Tibial nerve (tissue), 4 donors: ENCODE measurements at regions not wholly inside any gene's neighbourhood (a gene's known extent, or its start where the extent isn't known, plus 50 kb on each side); places are given as distances from the start of the nearest gene placed in this dataset.

Source experiments
- CTCF ChIP-seq, 5 experiments: fragments of 200-600 bp in 3 of 5; fragments of 450-650 bp in 2 of 5; sonication (generic) in 3 of 5; IDR thresholded peaks; one replicate each; pipeline ENCODE4 v1.5.1; 2016 to 2019; ENCODE audit warnings: antibody characterized with exemption in 5 of 5, mild to moderate bottlenecking in 3 of 5, moderate library complexity in 2 of 5
- EP300 ChIP-seq, 2 donors: sonication (generic); formaldehyde crosslinking; IDR thresholded peaks; one replicate each; pipeline ENCODE4 v1.6.1; 2017; ENCODE audit warnings: antibody characterized with exemption in 2 of 2, mild to moderate bottlenecking in 1 of 2
- POLR2A ChIP-seq, 2 donors: fragments of 450-650 bp; IDR thresholded peaks; one replicate each; pipeline ENCODE4 v1.6.1; 2017; ENCODE audit warnings: antibody characterized with exemption in 2 of 2, mild to moderate bottlenecking in 2 of 2, moderate library complexity in 2 of 2

- TF ChIP-seq POLR2A (IDR thresholded peaks at IDR 0.05) (no peak), CTCF (IDR thresholded peaks at IDR 0.05) (no peak), EP300 (IDR thresholded peaks at IDR 0.05) (no peak)
Observed at GRCh38 chr11:114977651-114978050, 299.3 kb downstream of the NXPE2 start.
